Panc1 (cell line): ENCODE measurements at regions not wholly inside any gene's neighbourhood (a gene's known extent, or its start where the extent isn't known, plus 50 kb on each side); places are given as distances from the start of the nearest gene placed in this dataset.

Experiments used
- ATAC-seq: fragments of 200-7000 bp; cut with Tn5 transposase; 2 replicates; pipeline ENCODE4 v1.9.1; 2020; ENCODE audit warnings: mild to moderate bottlenecking, moderate library complexity
- BruUV-seq: library from RNA; stranded (reverse); fragments of 400-500 nt; replicated peaks from 2 replicates; lab custom pipeline; 2021; lab: Mats Ljungman, UMichigan
- CTCF ChIA-PET: fragments of 300-600 bp; sonication (Branson Sonifier 250); formaldehyde crosslinking; loops from one replicate; lab custom pipeline; 2022; ENCODE audit warnings: antibody characterized with exemption; lab: Charles Lee
- POLR2A ChIA-PET: fragments of 300-600 bp; sonication (Branson Sonifier 250); formaldehyde crosslinking; loops from one replicate; lab custom pipeline; 2022; ENCODE audit warnings: antibody characterized with exemption; lab: Charles Lee
- DNase-seq: peaks from one replicate; pipeline ENCODE4 v3.0.0-alpha.2; 2010; ENCODE audit warnings: low read depth, low spot score
- H3K27ac ChIP-seq: 2 replicates; pipeline ENCODE4 v1.5.1; 2011; ENCODE audit warnings: mild to moderate bottlenecking, low read length, inconsistent platforms
- H3K27me3 ChIP-seq: fragments of 200-500 bp; sonication (Bioruptor generic); 2 replicates; pipeline ENCODE4 v1.6.0; 2014; ENCODE audit warnings: low read length, inconsistent platforms; ENCODE audit not compliant: control insufficient read depth, insufficient read depth
- H3K36me3 ChIP-seq: fragments of 200-500 bp; sonication (Bioruptor generic); 2 replicates; pipeline ENCODE4 v1.5.1; 2014; ENCODE audit warnings: inconsistent platforms, mild to moderate bottlenecking, low read length, moderate library complexity; ENCODE audit not compliant: control insufficient read depth, insufficient read depth
- H3K4me1 ChIP-seq: 2 replicates; pipeline ENCODE4 v1.5.1; 2011; ENCODE audit warnings: inconsistent platforms, mild to moderate bottlenecking, low read length, moderate library complexity; ENCODE audit not compliant: control insufficient read depth, insufficient read depth
- H3K4me3 ChIP-seq, 2 experiments: 2 replicates each; pipeline ENCODE4 v1.5.1; 2011 to 2012; ENCODE audit warnings: low read depth in 2 of 2, low read length in 2 of 2, mild to moderate bottlenecking in 2 of 2, inconsistent platforms in 1 of 2, moderate library complexity in 1 of 2
- H3K9me3 ChIP-seq: fragments of 200-500 bp; sonication (Bioruptor generic); 2 replicates; pipeline ENCODE4 v1.5.1; 2014; ENCODE audit warnings: low read depth, mild to moderate bottlenecking, inconsistent platforms, low read length, moderate library complexity; ENCODE audit not compliant: control insufficient read depth, insufficient read depth
- POLR2AphosphoS5 ChIP-seq: IDR thresholded peaks from 2 replicates; pipeline ENCODE4 v1.6.1; 2012; ENCODE audit warnings: mild to moderate bottlenecking, low read depth, low read length, moderate library complexity
- SIN3A ChIP-seq: IDR thresholded peaks from 2 replicates; pipeline ENCODE4 v1.6.1; 2012; ENCODE audit warnings: low read depth, mild to moderate bottlenecking, low read length, moderate library complexity, borderline replicate concordance; ENCODE audit not compliant: insufficient read depth
- TCF7L2 ChIP-seq: IDR thresholded peaks from 2 replicates; pipeline ENCODE4 v1.6.1; 2011; ENCODE audit warnings: mild to moderate bottlenecking, low read depth, low read length, inconsistent platforms
- in situ Hi-C: cut with HindIII; loops from 2 replicates; pipeline ENCODE4 v1.10.0; 2016; ENCODE audit warnings: low sequenced_read_pairs, low pct_unique_long_range_greater_than_20kb
- intact Hi-C: fragments of 100-400 bp; cut with micrococcal nuclease; formaldehyde crosslinking; loops from one replicate; pipeline ENCODE4 v1.10.0; 2022; ENCODE audit not compliant: unreplicated experiment
- TF ChIP-seq, protein P1 (sequence below): fragments of 450-650 bp; IDR thresholded peaks from 2 replicates; pipeline ENCODE4 v1.5.1; 2017; ENCODE audit warnings: mild to moderate bottlenecking
- TF ChIP-seq, protein P2 (sequence below), 2 experiments: IDR thresholded peaks; 2 replicates each; pipeline ENCODE4 v1.6.1; 2011 to 2012; ENCODE audit warnings: low read depth in 2 of 2, control low read depth in 1 of 2, low read length in 1 of 2, mild to moderate bottlenecking in 1 of 2, moderate library complexity in 1 of 2; ENCODE audit not compliant: insufficient read depth in 1 of 2

DNA sequence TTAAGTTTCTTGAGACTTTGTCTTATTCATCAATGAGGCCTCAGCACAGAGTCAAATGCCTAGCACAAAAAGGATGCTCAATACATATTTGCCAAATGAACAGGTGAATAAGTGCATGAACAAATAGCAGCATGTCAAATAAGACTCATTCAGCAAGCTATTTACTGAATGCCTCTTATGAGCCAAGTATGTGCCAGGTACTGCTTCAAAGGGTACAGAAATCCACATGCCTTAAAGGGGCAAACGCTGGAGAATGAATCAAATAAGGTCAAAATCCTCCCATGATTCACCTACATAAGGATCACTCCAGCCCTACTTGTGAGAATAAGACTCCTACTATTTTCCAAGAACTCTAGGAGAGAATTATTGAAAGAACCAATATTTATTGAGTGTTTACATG lies 260.2 kb upstream of the CPEB2 start:
- Histone ChIP-seq H3K27me3 (no peaks in the 10 kb centered on the region), H3K27ac (no peak overlapping the region), H3K9me3 (no peaks in the 10 kb centered on the region), H3K4me3 (no peak overlapping the region), H3K36me3 (no peaks in the 10 kb centered on the region), H3K4me1 (no peaks in the 10 kb centered on the region)
- ATAC-seq (no peak), DNase-seq (no peak)
- intact Hi-C loops: no loop called here
- TF ChIP-seq, protein P1, sequence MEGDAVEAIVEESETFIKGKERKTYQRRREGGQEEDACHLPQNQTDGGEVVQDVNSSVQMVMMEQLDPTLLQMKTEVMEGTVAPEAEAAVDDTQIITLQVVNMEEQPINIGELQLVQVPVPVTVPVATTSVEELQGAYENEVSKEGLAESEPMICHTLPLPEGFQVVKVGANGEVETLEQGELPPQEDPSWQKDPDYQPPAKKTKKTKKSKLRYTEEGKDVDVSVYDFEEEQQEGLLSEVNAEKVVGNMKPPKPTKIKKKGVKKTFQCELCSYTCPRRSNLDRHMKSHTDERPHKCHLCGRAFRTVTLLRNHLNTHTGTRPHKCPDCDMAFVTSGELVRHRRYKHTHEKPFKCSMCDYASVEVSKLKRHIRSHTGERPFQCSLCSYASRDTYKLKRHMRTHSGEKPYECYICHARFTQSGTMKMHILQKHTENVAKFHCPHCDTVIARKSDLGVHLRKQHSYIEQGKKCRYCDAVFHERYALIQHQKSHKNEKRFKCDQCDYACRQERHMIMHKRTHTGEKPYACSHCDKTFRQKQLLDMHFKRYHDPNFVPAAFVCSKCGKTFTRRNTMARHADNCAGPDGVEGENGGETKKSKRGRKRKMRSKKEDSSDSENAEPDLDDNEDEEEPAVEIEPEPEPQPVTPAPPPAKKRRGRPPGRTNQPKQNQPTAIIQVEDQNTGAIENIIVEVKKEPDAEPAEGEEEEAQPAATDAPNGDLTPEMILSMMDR: no peak
- TF ChIP-seq POLR2AphosphoS5: no peak
- TF ChIP-seq TCF7L2: no peak
- TF ChIP-seq SIN3A: no peak
- TF ChIP-seq, protein P2, sequence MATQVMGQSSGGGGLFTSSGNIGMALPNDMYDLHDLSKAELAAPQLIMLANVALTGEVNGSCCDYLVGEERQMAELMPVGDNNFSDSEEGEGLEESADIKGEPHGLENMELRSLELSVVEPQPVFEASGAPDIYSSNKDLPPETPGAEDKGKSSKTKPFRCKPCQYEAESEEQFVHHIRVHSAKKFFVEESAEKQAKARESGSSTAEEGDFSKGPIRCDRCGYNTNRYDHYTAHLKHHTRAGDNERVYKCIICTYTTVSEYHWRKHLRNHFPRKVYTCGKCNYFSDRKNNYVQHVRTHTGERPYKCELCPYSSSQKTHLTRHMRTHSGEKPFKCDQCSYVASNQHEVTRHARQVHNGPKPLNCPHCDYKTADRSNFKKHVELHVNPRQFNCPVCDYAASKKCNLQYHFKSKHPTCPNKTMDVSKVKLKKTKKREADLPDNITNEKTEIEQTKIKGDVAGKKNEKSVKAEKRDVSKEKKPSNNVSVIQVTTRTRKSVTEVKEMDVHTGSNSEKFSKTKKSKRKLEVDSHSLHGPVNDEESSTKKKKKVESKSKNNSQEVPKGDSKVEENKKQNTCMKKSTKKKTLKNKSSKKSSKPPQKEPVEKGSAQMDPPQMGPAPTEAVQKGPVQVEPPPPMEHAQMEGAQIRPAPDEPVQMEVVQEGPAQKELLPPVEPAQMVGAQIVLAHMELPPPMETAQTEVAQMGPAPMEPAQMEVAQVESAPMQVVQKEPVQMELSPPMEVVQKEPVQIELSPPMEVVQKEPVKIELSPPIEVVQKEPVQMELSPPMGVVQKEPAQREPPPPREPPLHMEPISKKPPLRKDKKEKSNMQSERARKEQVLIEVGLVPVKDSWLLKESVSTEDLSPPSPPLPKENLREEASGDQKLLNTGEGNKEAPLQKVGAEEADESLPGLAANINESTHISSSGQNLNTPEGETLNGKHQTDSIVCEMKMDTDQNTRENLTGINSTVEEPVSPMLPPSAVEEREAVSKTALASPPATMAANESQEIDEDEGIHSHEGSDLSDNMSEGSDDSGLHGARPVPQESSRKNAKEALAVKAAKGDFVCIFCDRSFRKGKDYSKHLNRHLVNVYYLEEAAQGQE (IDR thresholded peaks at IDR 0.05; ENCODE audit: insufficient read depth in 1 of 2, low read depth in 2 of 2, low read length in 1 of 2): no peak
- no TSS peak for BruUV-seq
- ChIA-PET CTCF (no interaction called here), POLR2A (no interaction called here)
- in situ Hi-C loops: no loop called here

GRCh38 chr4:14743172-14743571 lies 259.1 kb upstream of the CPEB2 start:
- POLR2A ChIA-PET: no interaction called here
- ATAC-seq (no peak), DNase-seq (no peak)
- Histone ChIP-seq H3K9me3 (no peaks in the 10 kb centered on the region), H3K4me1 (no peaks in the 10 kb centered on the region), H3K27ac (no peak overlapping the region), H3K27me3 (no peaks in the 10 kb centered on the region), H3K4me3 (no peak overlapping the region), H3K36me3 (no peaks in the 10 kb centered on the region)
- BruUV-seq: no TSS peak
- TF ChIP-seq TCF7L2 (no peak), SIN3A (no peak), POLR2AphosphoS5 (no peak)
- TF ChIP-seq, protein P2 (IDR thresholded peaks at IDR 0.05; ENCODE audit: insufficient read depth in 1 of 2, low read depth in 2 of 2, low read length in 1 of 2): no peak
- TF ChIP-seq, protein P1: no peak
- intact Hi-C loops (no loop called here), in situ Hi-C loops (no loop called here)
- CTCF ChIA-PET: no interaction called here
